GM19452 (cell line): ENCODE measurements at regions not wholly inside any gene's neighbourhood (a gene's known extent, or its start where the extent isn't known, plus 50 kb on each side); places are given as distances from the start of the nearest gene placed in this dataset.
"Not testable (repeated sequence)": the region's sequence is repeated elsewhere in the genome, so short reads cannot be mapped to it uniquely, and the experiment has no call there.

Experiments used
- ATAC-seq: cut with Tn5 transposase; IDR thresholded peaks from one replicate; pipeline ENCODE4 v1.9.1; 2021; ENCODE audit not compliant: unreplicated experiment

DNA sequence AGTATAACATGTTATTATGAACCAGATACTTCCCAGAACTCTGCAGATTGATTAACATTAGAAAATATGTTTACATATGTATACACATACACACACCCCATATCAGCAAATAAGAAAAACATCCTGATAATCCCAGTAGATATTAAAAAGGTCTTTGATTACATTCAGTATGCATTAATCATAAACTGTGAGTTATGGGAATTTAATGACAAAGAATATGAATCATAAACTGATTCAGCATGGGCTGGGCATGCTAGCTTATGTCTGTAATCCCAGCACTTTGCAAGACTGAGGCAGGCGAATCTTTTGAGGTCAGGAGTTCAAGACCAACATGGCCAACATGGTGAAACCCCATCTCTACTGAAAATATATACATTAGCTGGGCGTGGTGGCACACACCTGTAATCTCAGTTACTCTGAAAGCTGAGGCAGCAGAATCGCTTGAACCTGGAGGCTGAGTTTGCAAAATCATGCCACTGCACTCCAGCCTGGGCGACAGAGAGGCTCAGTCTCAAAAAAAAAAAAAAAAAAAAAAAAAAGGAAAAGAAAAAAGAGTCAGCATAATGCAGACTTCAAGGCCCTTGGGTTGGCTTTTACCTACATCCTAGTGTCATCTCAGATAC lies 581.9 kb upstream of the PRR20A start:
- no peak for ATAC-seq

DNA sequence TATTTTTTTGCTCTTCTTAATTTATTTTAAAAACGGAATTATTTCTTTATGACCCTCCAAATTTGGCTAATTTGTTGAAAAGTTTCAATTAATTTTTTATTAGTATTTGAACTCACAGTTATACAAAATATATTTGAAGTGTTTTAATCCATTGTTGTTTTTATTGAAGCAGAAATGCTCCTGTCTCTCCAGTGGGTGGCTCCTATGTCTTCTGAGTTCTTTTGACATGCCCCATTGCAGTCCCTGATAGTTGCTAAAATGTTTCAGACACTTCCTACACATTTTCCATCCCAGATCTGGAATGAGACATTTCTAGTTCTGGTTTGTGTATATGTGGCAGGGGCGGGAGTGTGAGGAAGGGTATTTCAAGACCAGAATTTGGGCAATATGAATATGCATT lies 579.4 kb upstream of the PRR20A start:
- no peak for ATAC-seq

GRCh38 chr13:56563663-56564062 lies 577.1 kb upstream of the PRR20A start:
- ATAC-seq = no peak

- no peak for ATAC-seq
Measured at GRCh38 chr13:56586976-56587375, 553.7 kb upstream of the PRR20A start.

GRCh38 chr13:56615572-56615971 lies 525.1 kb upstream of the PRR20A start:
- no peak for ATAC-seq

- no peak for ATAC-seq
Measured at GRCh38 chr13:56622840-56623239, 517.9 kb upstream of the PRR20A start.

GRCh38 chr13:56628886-56629285 lies 511.8 kb upstream of the PRR20A start:
- not testable (repeated sequence) for ATAC-seq

DNA sequence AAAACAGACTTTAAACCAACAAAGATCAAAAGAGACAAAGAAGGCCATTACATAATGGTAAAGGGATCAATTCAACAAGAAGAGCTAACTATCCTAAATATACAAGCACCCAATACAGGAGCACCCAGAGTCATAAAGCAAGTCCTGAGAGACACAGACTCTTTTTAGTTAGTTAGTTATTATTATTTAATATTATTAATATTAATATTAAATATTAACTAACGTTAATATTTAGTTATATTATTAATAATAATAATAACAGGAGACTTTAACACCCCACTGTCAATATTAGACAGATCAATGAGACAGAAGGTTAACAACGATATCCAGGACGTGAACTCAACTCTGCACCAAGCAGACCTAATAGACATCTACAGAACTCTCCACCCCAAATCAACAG lies 509.7 kb upstream of the PRR20A start:
- ATAC-seq = not testable (repeated sequence)

- no peak for ATAC-seq
Measured at GRCh38 chr13:56653043-56653442, 487.7 kb upstream of the PRR20A start.

DNA sequence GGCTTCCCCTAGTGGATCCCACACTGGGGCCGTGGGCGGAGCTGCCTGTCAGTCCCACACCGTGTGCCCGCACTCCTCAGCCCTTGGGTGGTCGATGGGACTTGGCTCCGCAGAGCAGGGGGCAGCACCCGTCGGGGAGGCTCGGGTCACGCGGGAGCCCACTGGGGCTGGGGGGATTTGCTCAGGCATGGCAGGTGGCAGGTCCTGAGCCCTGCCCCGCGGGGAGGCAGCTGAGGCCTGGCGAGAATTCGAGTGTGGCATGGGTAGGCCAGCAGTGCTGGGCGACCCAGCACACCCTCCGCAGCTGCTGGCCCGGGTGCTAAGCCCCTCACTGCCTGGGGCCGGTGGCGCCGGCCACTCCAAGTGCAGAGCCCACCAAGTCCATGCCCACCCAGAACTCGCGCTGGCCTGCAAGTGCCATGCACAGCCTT lies 481.7 kb upstream of the PRR20A start:
- ATAC-seq = no peak

DNA sequence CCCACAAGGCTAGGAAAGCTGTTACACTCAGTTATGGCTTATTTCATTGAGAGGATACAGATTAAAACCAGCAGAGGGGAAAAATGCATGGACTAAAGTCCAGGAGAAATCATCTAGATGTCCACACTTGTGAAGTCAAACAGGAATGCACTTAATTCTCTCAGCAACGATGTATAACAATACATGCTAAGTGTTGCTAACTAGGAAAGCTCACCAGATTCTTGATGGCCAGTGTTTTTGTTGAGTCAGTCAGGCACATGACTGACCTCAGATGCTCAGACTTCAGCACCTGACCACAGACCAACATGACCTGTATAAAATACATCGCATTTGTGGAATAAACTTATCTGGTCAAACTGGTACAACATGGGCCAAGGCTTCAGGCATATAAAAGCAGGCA lies 470.2 kb upstream of the PRR20A start:
- ATAC-seq = no peak

GRCh38 chr13:56681404-56681803 lies 459.3 kb upstream of the PRR20A start:
- ATAC-seq = no peak

DNA sequence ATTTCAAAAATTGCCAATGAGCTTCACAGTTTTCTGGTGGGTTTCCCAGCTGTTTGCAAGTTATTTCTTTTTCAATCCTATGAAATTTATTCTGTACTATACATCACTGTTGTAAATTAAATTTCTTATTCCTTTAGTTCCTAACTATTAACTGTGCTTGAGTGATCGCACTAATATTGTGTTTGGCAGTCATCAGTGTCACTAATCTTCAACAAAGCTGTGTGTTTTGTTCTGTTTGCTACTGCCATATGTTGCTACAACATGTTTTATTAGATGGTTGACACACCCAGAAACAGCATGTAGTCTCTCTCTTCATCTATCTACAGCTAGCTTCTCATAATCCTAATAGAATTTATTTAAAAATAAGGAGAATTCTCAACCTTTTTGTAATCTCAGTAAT lies 453.6 kb upstream of the PRR20A start:
- no peak for ATAC-seq

DNA sequence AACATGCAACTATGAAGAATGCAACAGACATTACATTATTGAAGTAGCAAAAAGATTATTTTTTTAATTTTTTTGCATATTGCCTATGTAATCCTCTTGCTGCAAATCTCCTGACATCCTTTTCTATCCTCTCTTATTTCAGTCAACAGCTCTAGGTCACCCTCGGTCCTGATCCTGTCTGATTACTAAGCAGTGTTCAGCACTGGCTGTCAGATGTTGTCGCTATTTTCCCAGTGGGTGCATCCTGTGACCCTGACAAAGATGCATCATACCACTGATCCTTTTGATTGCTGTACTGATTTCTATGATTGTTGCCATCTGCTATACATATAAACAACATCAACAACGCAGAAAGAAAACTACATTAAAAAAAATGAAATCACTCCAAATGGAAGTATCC lies 443.7 kb upstream of the PRR20A start:
- ATAC-seq = no peak

DNA sequence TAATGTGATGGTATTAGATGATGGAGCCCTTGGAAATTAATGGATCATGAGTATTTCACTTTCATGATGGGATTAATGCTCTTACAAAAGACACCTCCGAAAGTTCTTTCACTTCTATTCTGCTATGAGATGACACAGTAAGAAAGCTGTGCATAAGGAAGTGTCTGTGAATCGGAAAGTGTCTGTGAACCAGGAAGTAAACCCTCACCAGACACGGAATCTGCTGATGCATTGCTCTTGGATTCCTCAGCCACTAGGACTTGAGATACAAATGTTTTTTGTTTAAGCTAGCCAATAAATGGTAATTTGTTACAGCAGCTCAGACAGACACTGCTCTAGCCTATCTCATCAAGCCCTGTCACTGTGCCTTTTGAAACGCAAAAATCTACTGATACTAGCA lies 440.4 kb upstream of the PRR20A start:
- no peak for ATAC-seq

DNA sequence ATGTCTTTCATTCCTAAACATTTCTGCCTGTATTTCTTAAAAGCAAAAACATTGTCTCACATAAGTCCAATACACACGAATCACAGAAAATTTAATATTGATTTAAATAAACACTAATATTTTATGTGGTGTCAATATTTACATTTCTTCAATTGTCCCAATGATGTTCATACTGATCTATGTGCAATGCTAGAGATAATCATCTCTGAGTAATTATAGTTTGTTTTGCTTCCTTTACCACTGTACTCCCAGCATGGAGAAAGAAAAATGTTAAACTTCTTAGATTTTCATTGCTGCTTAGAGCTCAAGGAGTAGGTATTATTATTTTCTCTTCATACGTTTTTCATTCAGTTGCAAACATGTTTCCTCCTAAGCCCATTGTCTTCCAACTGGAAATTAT lies 434.2 kb upstream of the PRR20A start:
- no peak for ATAC-seq

GRCh38 chr13:56713656-56714055 lies 427.1 kb upstream of the PRR20A start:
- ATAC-seq = no peak

DNA sequence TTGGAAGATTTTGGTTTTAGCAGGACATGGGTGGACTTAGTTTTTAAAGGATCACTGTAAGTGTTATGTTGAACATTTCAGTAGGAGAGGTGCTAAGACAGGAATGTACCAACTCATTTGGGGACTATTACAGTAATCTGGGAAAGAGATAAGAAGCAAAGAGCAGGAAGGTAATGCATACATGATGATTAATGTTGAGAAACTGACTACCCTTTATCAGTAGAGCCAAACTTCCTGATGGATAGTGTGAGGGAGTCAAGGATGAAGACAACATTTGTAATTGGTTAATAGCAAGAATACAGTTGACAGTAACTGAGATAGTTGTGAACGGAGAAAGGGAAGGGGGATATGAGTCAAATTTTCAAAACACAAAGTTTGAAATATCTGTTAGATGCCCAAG lies 421.9 kb upstream of the PRR20A start:
- ATAC-seq = no peak

- no peak for ATAC-seq
Measured at GRCh38 chr13:56720841-56721240, 419.9 kb upstream of the PRR20A start.

DNA sequence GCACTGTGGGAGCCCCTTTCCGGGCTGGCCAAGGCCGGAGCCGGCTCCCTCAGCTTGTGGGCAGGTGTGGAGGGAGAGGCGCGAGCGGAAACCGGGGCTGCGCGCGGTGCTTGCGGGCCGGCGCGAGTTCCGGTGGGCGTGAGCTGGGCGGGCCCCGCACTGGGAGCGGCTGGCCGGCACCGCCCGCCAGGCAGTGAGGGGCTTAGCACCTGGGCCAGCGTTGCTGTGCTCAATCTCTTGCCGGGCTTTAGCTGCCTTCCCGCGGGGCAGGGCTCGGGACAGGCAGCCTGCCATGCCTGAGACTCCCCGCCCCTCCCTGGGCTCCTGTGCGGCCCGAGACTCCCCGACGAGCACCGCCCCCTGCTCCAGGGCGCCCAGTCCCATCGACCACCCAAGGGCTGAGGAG lies 405.2 kb upstream of the PRR20A start:
- no peak for ATAC-seq

DNA sequence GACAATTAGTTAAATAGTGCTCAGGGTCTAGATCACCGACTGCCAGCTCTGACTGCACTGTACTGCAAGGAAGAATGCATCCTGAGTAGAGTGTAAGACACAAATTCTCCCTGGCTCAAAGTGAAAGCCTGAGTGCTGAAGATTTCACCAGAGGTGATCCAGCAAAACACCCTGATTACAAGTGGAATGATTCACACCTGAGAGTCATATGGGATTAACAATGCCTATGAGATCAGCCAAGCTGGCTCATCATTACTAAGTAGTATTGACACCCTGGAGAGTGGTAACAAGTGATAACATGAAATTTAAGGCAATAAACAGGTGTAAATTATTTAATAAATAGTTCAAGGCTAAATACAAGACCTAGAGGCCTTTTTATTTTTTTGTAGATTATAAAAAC lies 403.8 kb upstream of the PRR20A start:
- no peak for ATAC-seq

DNA sequence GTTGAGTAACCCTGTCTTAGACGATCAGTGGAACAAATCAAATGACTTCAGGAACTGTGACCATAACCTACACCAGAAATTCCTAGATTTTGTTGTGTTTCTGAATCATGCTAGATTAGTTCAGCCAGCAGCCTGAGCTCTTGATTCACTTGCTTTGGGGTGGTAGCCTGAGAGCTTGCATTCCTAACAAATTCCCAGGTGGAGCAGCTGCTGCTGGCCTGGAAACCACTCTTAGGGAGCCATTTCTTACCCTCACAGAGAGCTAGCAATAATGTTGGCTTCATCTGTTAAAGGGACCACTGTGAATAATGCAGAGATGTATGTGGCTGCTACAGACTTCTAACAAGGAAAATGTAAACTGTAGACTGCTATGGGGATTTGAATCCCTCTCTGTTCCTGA lies 388.1 kb upstream of the PRR20A start:
- no peak for ATAC-seq

DNA sequence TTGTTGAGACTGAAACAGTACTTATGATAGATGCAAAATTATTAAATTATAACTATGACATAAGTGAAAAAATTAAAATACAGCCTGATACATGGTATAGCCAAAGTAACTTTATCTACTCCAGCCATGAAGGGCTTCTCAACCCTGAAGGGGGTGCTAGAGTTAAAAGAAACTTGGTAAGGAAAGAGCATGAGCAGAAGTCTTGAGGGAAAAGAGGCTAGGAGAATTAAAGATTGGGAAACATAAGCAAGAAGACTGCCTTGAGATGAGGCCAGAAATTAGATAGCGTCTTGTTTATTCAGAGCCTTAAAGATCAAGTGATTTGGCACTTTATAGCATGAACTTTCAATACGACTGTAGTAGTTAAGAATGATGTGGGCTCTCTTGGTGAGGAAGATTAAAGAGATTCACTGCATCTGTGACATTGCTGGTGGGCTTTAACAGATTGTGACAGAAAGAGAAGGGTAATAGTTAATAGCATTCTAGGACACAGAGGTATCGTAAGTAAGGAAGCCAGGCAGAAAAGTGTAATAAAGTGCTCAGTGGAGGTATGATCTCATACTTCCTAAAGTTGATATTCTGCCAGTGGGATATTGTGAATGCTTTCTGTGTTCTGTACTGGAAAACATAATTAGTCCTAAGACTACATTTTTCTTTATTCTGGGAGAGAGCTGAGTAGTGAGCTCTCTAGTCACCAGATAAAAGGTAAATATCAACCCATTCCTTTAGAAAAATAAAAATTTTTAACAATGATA lies 385.4 kb upstream of the PRR20A start:
- no peak for ATAC-seq
